Psoas muscle (tissue), 7 donors: ENCODE measurements at regions not wholly inside any gene's neighbourhood (a gene's known extent, or its start where the extent isn't known, plus 50 kb on each side); places are given as distances from the start of the nearest gene placed in this dataset.

Experiments used
- ATAC-seq, 4 donors: fragments of 200-7000 bp; cut with Tn5 transposase; one replicate each; pipeline ENCODE4 v1.9.1; 2020; ENCODE audit warnings: moderate library complexity in 3 of 4, mild to moderate bottlenecking in 2 of 4
- DNase-seq, 2 donors: peaks; one replicate each; pipeline ENCODE4 v3.0.0-alpha.2; 2020
- H3K27ac ChIP-seq: fragments of 200-600 bp; one replicate; pipeline ENCODE4 v1.8.0; 2022
- H3K27me3 ChIP-seq, 3 donors: fragments of 200-600 bp in 1 of 3; one replicate each; pipeline versions ENCODE4 v1.6.1 to v1.8.0; 2013 to 2022; ENCODE audit warnings: low read length in 2 of 3, mild to moderate bottlenecking in 2 of 3, moderate library complexity in 1 of 3; ENCODE audit not compliant: insufficient read depth in 3 of 3
- H3K36me3 ChIP-seq, 2 donors: fragments of 200-600 bp in 1 of 2; one replicate each; pipeline versions ENCODE4 v1.6.1 to v1.8.0; 2013 to 2022; ENCODE audit warnings: low read depth in 1 of 2, mild to moderate bottlenecking in 1 of 2, moderate library complexity in 1 of 2; ENCODE audit not compliant: insufficient read depth in 1 of 2
- H3K4me1 ChIP-seq: fragments of 200-600 bp; one replicate; pipeline ENCODE4 v1.8.0; 2022
- H3K4me3 ChIP-seq: fragments of 200-600 bp; one replicate; pipeline ENCODE4 v1.8.0; 2022; ENCODE audit warnings: mild to moderate bottlenecking
- H3K9me3 ChIP-seq: fragments of 200-600 bp; one replicate; pipeline ENCODE4 v1.8.0; 2022
- WGBS, 3 donors: extraction: QIAGEN DNeasy Blood & Tissue Kit; methylation state at CpG; one replicate each; pipeline versions ENCODE4 v1.1.6 to v1.1.7; 2013; 5-methylcytosine and 5-hydroxymethylcytosine counted together
- intact Hi-C, 2 donors: fragments of 100-400 bp; cut with DNase I; formaldehyde crosslinking; loops; one replicate each; pipeline versions ENCODE4 v1.11.0 to v1.14.2; 2022
- TF ChIP-seq, protein P1 (sequence below): fragments of 200-600 bp; IDR thresholded peaks from one replicate; pipeline ENCODE4 v1.8.0; 2022; ENCODE audit warnings: antibody characterized with exemption
- donor health status: healthy with polysubstance abuse.
- donor health status: DM: no; HTN: no; CAD: no; lungs with moderate emphysema.
- donor health status: Bipolar disorder and iron deficiency.
- donor health status: healthy.
- donor health status: DM: yes; HTN: yes; CAD: no.
- donor health status: DM: no; HTN: no; CAD: no.
- donor health status: DM: yes; HTN: yes; CAD: no.

DNA sequence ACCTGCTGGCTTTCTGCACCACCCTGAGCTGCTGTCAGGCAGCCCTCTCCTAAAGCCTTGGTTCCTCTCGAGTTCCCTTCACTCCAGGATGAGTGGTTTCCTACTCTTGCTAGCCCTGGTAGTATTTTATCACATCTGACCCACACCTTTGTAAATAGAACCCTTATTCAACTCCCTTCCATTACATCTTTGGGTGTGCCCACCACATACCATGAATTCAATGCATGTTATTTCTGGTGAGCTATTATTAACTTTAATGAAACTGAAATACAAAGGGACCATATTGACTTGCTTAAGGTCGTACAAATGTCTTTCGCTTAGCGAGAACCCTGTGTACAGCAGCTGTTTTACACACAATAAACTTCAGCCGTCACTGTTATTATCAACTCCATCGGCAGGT is 521.3 kb downstream of the GRIN2A start:
- no peaks in the 10 kb centered on the region for H3K36me3 ChIP-seq
- TF ChIP-seq, protein P1, sequence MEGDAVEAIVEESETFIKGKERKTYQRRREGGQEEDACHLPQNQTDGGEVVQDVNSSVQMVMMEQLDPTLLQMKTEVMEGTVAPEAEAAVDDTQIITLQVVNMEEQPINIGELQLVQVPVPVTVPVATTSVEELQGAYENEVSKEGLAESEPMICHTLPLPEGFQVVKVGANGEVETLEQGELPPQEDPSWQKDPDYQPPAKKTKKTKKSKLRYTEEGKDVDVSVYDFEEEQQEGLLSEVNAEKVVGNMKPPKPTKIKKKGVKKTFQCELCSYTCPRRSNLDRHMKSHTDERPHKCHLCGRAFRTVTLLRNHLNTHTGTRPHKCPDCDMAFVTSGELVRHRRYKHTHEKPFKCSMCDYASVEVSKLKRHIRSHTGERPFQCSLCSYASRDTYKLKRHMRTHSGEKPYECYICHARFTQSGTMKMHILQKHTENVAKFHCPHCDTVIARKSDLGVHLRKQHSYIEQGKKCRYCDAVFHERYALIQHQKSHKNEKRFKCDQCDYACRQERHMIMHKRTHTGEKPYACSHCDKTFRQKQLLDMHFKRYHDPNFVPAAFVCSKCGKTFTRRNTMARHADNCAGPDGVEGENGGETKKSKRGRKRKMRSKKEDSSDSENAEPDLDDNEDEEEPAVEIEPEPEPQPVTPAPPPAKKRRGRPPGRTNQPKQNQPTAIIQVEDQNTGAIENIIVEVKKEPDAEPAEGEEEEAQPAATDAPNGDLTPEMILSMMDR, result no peak
- H3K27me3 ChIP-seq, result peaks cover 0 to 4% (median 3%) of the 10 kb centered on the region in 3 donors
- no peaks in the 10 kb centered on the region for H3K4me1 ChIP-seq
- ATAC-seq, result no peak
- no peaks in the 10 kb centered on the region for H3K9me3 ChIP-seq
- H3K27ac ChIP-seq, result no peak overlapping the region
- no peak for DNase-seq
- WGBS, 3 donors, result 72 to 75% (median 73%) methylated on average over 6 of the region's 6 CpGs
- intact Hi-C loops, result loop anchor here in 1 of 2 donors (10.0 kb wide), 1 partner anchor 54 kb away; no protein-coding TSS in a partner anchor
- H3K4me3 ChIP-seq, result no peak overlapping the region

DNA sequence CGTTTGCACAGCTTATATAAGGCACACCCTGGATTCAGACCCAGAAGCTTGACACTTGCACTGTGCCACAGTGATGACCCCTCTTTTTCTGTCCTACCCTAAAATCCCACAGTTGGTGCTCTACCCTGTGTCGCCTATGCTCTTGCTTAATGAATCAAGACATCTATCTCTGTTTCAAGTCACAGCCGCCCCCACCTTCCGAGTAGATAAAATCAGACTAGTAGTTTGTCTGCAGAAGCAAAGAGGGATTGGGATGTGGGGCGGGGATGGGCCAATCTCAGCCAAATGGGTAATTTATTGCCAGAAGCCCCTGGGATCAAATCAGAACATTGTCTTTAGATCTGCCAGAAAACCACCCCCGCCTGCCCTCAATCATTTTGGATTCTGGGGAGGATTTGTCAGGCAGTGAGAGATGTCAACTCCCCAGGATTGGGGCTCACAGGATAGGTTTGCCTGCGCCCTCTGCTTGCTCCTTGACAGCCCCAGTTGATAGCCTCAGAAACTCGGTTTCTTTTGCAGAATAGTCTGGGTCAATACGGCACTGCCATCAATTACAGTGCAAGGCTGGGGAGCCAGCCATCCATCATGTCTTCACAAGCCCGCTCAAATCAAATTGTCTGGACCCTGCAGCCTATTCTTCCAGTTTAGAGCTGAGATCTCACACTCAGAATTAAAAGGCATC is 520.8 kb downstream of the GRIN2A start:
- Histone ChIP-seq H3K36me3 (no peaks in the 10 kb centered on the region), H3K9me3 (no peaks in the 10 kb centered on the region), H3K27me3 (peaks cover 0 to 4% (median 3%) of the 10 kb centered on the region in 3 donors), H3K4me3 (no peak overlapping the region), H3K27ac (no peak overlapping the region), H3K4me1 (no peaks in the 10 kb centered on the region)
- ATAC-seq (no peak), DNase-seq (no peak)
- intact Hi-C loops, result loop anchor here in 1 of 2 donors (10.0 kb wide), 1 partner anchor 53 kb away; no protein-coding TSS in a partner anchor
- TF ChIP-seq, protein P1, result no peak
- 39 to 46% (median 43%) methylated on average over 10 of the region's 10 CpGs for WGBS, 3 donors

DNA sequence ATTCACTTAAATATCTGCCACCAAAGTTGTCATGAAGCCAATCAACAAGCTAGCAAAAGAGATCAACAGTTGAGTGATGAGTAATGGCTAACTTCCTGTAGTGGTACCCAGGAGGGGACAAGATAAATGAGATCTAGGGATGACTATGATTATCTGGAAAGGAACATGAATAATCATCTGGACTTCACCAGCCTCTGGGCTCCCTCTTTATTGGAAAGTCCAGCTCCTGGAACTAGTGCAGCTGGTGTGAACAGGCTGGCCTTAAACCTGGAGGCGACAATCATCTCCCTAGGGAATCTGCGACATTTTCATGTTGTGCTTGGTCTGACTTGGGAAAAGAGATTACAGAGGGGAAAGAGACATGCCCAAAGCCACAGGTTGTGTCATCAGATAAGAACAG is 518.6 kb downstream of the GRIN2A start:
- Histone ChIP-seq H3K27me3 (peaks cover 0 to 3% (median 2%) of the 10 kb centered on the region in 3 donors), H3K9me3 (no peaks in the 10 kb centered on the region), H3K4me1 (no peaks in the 10 kb centered on the region), H3K36me3 (no peaks in the 10 kb centered on the region), H3K27ac (no peak overlapping the region), H3K4me3 (no peak overlapping the region)
- no peak for ATAC-seq
- intact Hi-C loops, result loop anchor here in 1 of 2 donors (10.0 kb wide), 1 partner anchor 51 kb away; no protein-coding TSS in a partner anchor
- TF ChIP-seq, protein P1, result no peak
- no peak for DNase-seq
- 62 to 75% (median 70%) methylated on average over 2 of the region's 2 CpGs for WGBS, 3 donors

DNA sequence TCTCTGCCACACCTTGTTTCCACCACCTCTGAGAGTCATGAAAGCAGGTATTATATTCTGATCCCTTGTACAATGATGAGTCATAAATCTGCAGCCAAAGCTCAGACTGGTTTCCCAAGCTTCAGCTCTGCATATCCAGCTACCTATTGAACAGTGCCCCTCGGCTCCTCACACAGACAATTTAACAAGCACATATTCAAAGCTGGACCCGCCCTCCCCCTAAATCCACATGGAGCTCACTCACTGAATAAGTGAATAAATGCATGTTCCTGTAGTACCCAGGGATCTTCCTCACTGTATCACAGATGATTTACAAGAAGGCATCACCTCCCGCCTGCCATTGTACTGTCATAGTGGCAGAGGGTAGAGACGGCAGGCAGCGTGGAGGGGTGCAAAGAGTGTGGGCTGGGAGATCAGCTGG is 516.4 kb downstream of the GRIN2A start:
- DNase-seq, result no peak
- H3K27ac ChIP-seq, result no peak overlapping the region
- TF ChIP-seq, protein P1, result no peak
- no peak for ATAC-seq
- no peaks in the 10 kb centered on the region for H3K36me3 ChIP-seq
- no peaks in the 10 kb centered on the region for H3K4me1 ChIP-seq
- H3K4me3 ChIP-seq, result no peak overlapping the region
- intact Hi-C loops, result loop anchor here in 1 of 2 donors (10.0 kb wide), 1 partner anchor 49 kb away; no protein-coding TSS in a partner anchor
- WGBS, 3 donors, result 66 to 67% (median 67%) methylated on average over 5 of the region's 5 CpGs
- no peaks in the 10 kb centered on the region for H3K9me3 ChIP-seq
- H3K27me3 ChIP-seq, result peaks cover 0 to 3% (median 3%) of the 10 kb centered on the region in 3 donors
